Liver (tissue), 7 donors: ENCODE measurements at regions not wholly inside any gene's neighbourhood (a gene's known extent, or its start where the extent isn't known, plus 50 kb on each side); places are given as distances from the start of the nearest gene placed in this dataset.

Source experiments
- DNase-seq: peaks from one replicate; pipeline ENCODE4 v3.0.0-alpha.2; 2017; ENCODE audit warnings: low spot score
- H3K27ac ChIP-seq, 2 donors: one replicate each; pipeline ENCODE4 v1.7.0; 2013; ENCODE audit warnings: inconsistent platforms in 2 of 2, low read length in 2 of 2, control low read depth in 1 of 2, low read depth in 1 of 2, mild to moderate bottlenecking in 1 of 2
- H3K27me3 ChIP-seq, 4 donors: one replicate each; pipeline versions ENCODE4 v1.6.1 to v1.7.0; 2013; ENCODE audit warnings: low read length in 3 of 4, inconsistent platforms in 1 of 4, mild to moderate bottlenecking in 1 of 4, moderate library complexity in 1 of 4; ENCODE audit not compliant: control insufficient read depth in 4 of 4, insufficient read depth in 4 of 4
- H3K36me3 ChIP-seq, 4 donors: one replicate each; pipeline versions ENCODE4 v1.6.1 to v1.7.0; 2013; ENCODE audit warnings: low read length in 3 of 4, mild to moderate bottlenecking in 3 of 4, low read depth in 1 of 4, moderate library complexity in 1 of 4; ENCODE audit not compliant: control insufficient read depth in 4 of 4, insufficient read depth in 3 of 4
- H3K4me1 ChIP-seq, 4 donors: one replicate each; pipeline versions ENCODE4 v1.6.1 to v1.7.0; 2013; ENCODE audit warnings: low read length in 3 of 4, mild to moderate bottlenecking in 3 of 4, moderate library complexity in 1 of 4; ENCODE audit not compliant: control insufficient read depth in 4 of 4, insufficient read depth in 4 of 4
- H3K4me3 ChIP-seq, 3 donors: one replicate each; pipeline versions ENCODE4 v1.6.1 to v1.7.0; 2013; ENCODE audit warnings: low read length in 3 of 3, control low read depth in 1 of 3, low read depth in 1 of 3, mild to moderate bottlenecking in 1 of 3
- H3K9ac ChIP-seq, 2 donors: one replicate each; pipeline ENCODE4 v1.7.0; 2013; ENCODE audit warnings: low read length in 2 of 2, mild to moderate bottlenecking in 2 of 2, moderate library complexity in 2 of 2, control low read depth in 1 of 2, low read depth in 1 of 2
- H3K9me3 ChIP-seq, 4 donors: one replicate each; pipeline versions ENCODE4 v1.6.1 to v1.7.0; 2013; ENCODE audit warnings: low read length in 3 of 4; ENCODE audit not compliant: control insufficient read depth in 4 of 4
- ATF3 ChIP-seq: IDR thresholded peaks from 2 replicates; pipeline ENCODE4 v1.6.1; 2016; ENCODE audit warnings: antibody characterized with exemption
- EGR1 ChIP-seq, 2 donors: IDR thresholded peaks; 2 replicates each; pipeline ENCODE4 v1.6.1; 2016 to 2018; ENCODE audit warnings: antibody characterized with exemption in 2 of 2, low read depth in 2 of 2
- FOXA1 ChIP-seq: IDR thresholded peaks from 2 replicates; pipeline ENCODE4 v1.6.1; 2016; ENCODE audit warnings: antibody characterized with exemption
- FOXA2 ChIP-seq: IDR thresholded peaks from 2 replicates; pipeline ENCODE4 v1.6.1; 2016; ENCODE audit warnings: antibody characterized with exemption
- GABPA ChIP-seq, 2 donors: IDR thresholded peaks in 1 of 2; conservative IDR thresholded peaks in 1 of 2; 2 replicates each; pipeline ENCODE4 v1.6.1; 2016; ENCODE audit warnings: antibody characterized with exemption in 2 of 2, mild to moderate bottlenecking in 1 of 2, moderate library complexity in 1 of 2
- HNF4A ChIP-seq, 2 donors: conservative IDR thresholded peaks; 2 replicates each; pipeline ENCODE4 v1.6.1; 2016; ENCODE audit warnings: antibody characterized with exemption in 2 of 2, mild to moderate bottlenecking in 2 of 2
- HNF4G ChIP-seq: IDR thresholded peaks from 2 replicates; pipeline ENCODE4 v1.6.1; 2016; ENCODE audit warnings: antibody characterized with exemption
- JUND ChIP-seq, 2 donors: IDR thresholded peaks; 2 replicates each; pipeline ENCODE4 v1.6.1; 2016; ENCODE audit warnings: antibody characterized with exemption in 2 of 2
- MAX ChIP-seq: IDR thresholded peaks from 2 replicates; pipeline ENCODE4 v1.6.1; 2016; ENCODE audit warnings: antibody characterized with exemption
- NR2F2 ChIP-seq: IDR thresholded peaks from 2 replicates; pipeline ENCODE4 v1.6.1; 2016; ENCODE audit warnings: antibody characterized with exemption
- RAD21 ChIP-seq, 2 donors: IDR thresholded peaks; 2 replicates each; pipeline ENCODE4 v1.6.1; 2016; ENCODE audit warnings: antibody characterized with exemption in 2 of 2, mild to moderate bottlenecking in 2 of 2
- REST ChIP-seq: IDR thresholded peaks from 2 replicates; pipeline ENCODE4 v1.6.1; 2016; ENCODE audit warnings: antibody characterized with exemption, mild to moderate bottlenecking
- RXRA ChIP-seq, 2 donors: IDR thresholded peaks; 2 replicates each; pipeline ENCODE4 v1.6.1; 2017 to 2018; ENCODE audit warnings: antibody characterized with exemption in 2 of 2, mild to moderate bottlenecking in 1 of 2
- SP1 ChIP-seq: IDR thresholded peaks from 2 replicates; pipeline ENCODE4 v1.6.1; 2018; ENCODE audit warnings: antibody characterized with exemption, mild to moderate bottlenecking
- TAF1 ChIP-seq: conservative IDR thresholded peaks from 2 replicates; pipeline ENCODE4 v1.6.1; 2016; ENCODE audit warnings: antibody characterized with exemption, mild to moderate bottlenecking
- YY1 ChIP-seq: IDR thresholded peaks from 2 replicates; pipeline ENCODE4 v1.6.1; 2016; ENCODE audit warnings: antibody characterized with exemption, mild to moderate bottlenecking
- ZBTB33 ChIP-seq: IDR thresholded peaks from 2 replicates; pipeline ENCODE4 v1.6.1; 2016; ENCODE audit warnings: antibody characterized with exemption
- WGBS: extraction: QIAGEN DNeasy Blood & Tissue Kit; methylation state at CpG from one replicate; pipeline ENCODE4 v1.1.7; 2013; 5-methylcytosine and 5-hydroxymethylcytosine counted together
- donor health status: healthy.
- donor health status: healthy.
- donor health status: healthy.
- donor health status: healthy.

- TF ChIP-seq REST (no peak), SP1 (no peak), FOXA2 (no peak)
Measured at GRCh38 chr14:27320261-27320660, 722.4 kb upstream of the NOVA1 start (continued).

- 49% methylated on average over 3 of the region's 3 CpGs for WGBS
- H3K9ac ChIP-seq: no peak overlapping the region
- H3K27me3 ChIP-seq: no peaks in the 10 kb centered on the region
- H3K4me1 ChIP-seq: no peaks in the 10 kb centered on the region
- H3K27ac ChIP-seq: no peak overlapping the region
- H3K4me3 ChIP-seq: no peak overlapping the region
- TF ChIP-seq TAF1: no peak
- TF ChIP-seq REST: no peak
- no peak for DNase-seq
- H3K36me3 ChIP-seq: no peaks in the 10 kb centered on the region
- peaks cover 0 to 7% (median 0%) of the 10 kb centered on the region in 4 donors for H3K9me3 ChIP-seq
Measured at GRCh38 chr14:27327095-27327494, 729.3 kb upstream of the NOVA1 start.

GRCh38 chr14:27338012-27338411 lies 740.2 kb upstream of the NOVA1 start:
- WGBS: 66% methylated on average over 2 of the region's 2 CpGs
- no peaks in the 10 kb centered on the region for H3K27me3 ChIP-seq
- DNase-seq: no peak
- H3K9me3 ChIP-seq: no peaks in the 10 kb centered on the region
- TF ChIP-seq HNF4A (conservative IDR thresholded peaks at IDR 0.05): no peak
- no peak for TF ChIP-seq TAF1
- TF ChIP-seq JUND (IDR thresholded peaks at IDR 0.05): no peak
- no peak for TF ChIP-seq REST
- no peak for TF ChIP-seq SP1
- no peak for TF ChIP-seq ZBTB33
- TF ChIP-seq ATF3: no peak
- no peak for TF ChIP-seq RAD21 (IDR thresholded peaks at IDR 0.05)
- TF ChIP-seq GABPA (IDR thresholded peaks at IDR 0.05 in 1 of 2, conservative IDR thresholded peaks at IDR 0.05 in 1 of 2): no peak
- no peak for TF ChIP-seq YY1
- TF ChIP-seq FOXA2: no peak
- no peak for TF ChIP-seq MAX
- no peak for TF ChIP-seq NR2F2
- no peak for TF ChIP-seq EGR1 (IDR thresholded peaks at IDR 0.05; ENCODE audit: low read depth in 2 of 2)
- TF ChIP-seq RXRA (IDR thresholded peaks at IDR 0.05): no peak
- TF ChIP-seq FOXA1: no peak
- TF ChIP-seq HNF4G: no peak
- no peak overlapping the region for H3K9ac ChIP-seq
- H3K27ac ChIP-seq: no peak overlapping the region
- no peaks in the 10 kb centered on the region for H3K4me1 ChIP-seq
- H3K4me3 ChIP-seq: no peak overlapping the region
- H3K36me3 ChIP-seq: no peaks in the 10 kb centered on the region
